ENCODE measurements at regions not wholly inside any gene's neighbourhood (a gene's known extent, or its start where the extent isn't known, plus 50 kb on each side); places are given as distances from the start of the nearest gene placed in this dataset.

GRCh38 chr6:4563156-4563555 is 213.0 kb upstream of the CDYL start:
- no peaks in the 10 kb centered on the region for H3K9me3 ChIP-seq (ENCODE audit: control insufficient read depth, insufficient read depth, low read depth, low read length)
- CTCF ChIA-PET: no interaction called here
- no peaks in the 10 kb centered on the region for H3K27me3 ChIP-seq (ENCODE audit: control insufficient read depth, insufficient read depth, low read length)
- in situ Hi-C loops (cut with HindIII; ENCODE audit: low pct_unique_long_range_greater_than_20kb, low sequenced_read_pairs) (no loop called here), intact Hi-C loops (cut with micrococcal nuclease; ENCODE audit: unreplicated experiment) (no loop called here)
- no peaks in the 10 kb centered on the region for H3K36me3 ChIP-seq (ENCODE audit: control insufficient read depth, insufficient read depth, low read length)
- ATAC-seq: no peak
- TF ChIP-seq TCF7L2 (IDR thresholded peaks at IDR 0.05; ENCODE audit: low read depth, low read length) (no peak), CTCF (IDR thresholded peaks at IDR 0.05) (no peak), SIN3A (IDR thresholded peaks at IDR 0.05; ENCODE audit: borderline replicate concordance, insufficient read depth, low read depth, low read length) (no peak), REST (IDR thresholded peaks at IDR 0.05; ENCODE audit: insufficient read depth in 1 of 2, low read depth in 2 of 2, low read length in 1 of 2) (no peak), POLR2AphosphoS5 (IDR thresholded peaks at IDR 0.05; ENCODE audit: low read depth, low read length) (no peak)
- no peak overlapping the region for H3K4me3 ChIP-seq (ENCODE audit: low read depth in 2 of 2, low read length in 2 of 2)
- H3K4me1 ChIP-seq (ENCODE audit: control insufficient read depth, insufficient read depth, low read length): no peaks in the 10 kb centered on the region
- BruUV-seq (replicated peaks): no TSS peak
- H3K27ac ChIP-seq (ENCODE audit: low read length): no peak overlapping the region
- no peak for DNase-seq (ENCODE audit: low read depth, low spot score)
- POLR2A ChIA-PET: no interaction called here

GRCh38 chr6:4561773-4562400 is 214.3 kb upstream of the CDYL start:
- BruUV-seq (replicated peaks): no TSS peak
- Histone ChIP-seq H3K4me3 (ENCODE audit: low read depth in 2 of 2, low read length in 2 of 2) (no peak overlapping the region), H3K4me1 (ENCODE audit: control insufficient read depth, insufficient read depth, low read length) (no peaks in the 10 kb centered on the region), H3K27me3 (ENCODE audit: control insufficient read depth, insufficient read depth, low read length) (no peaks in the 10 kb centered on the region), H3K36me3 (ENCODE audit: control insufficient read depth, insufficient read depth, low read length) (no peaks in the 10 kb centered on the region), H3K27ac (ENCODE audit: low read length) (no peak overlapping the region), H3K9me3 (ENCODE audit: control insufficient read depth, insufficient read depth, low read depth, low read length) (no peaks in the 10 kb centered on the region)
- TF ChIP-seq TCF7L2 (IDR thresholded peaks at IDR 0.05; ENCODE audit: low read depth, low read length) (no peak), CTCF (IDR thresholded peaks at IDR 0.05) (no peak)
- POLR2A ChIA-PET: no interaction called here
- ATAC-seq (no peak), DNase-seq (ENCODE audit: low read depth, low spot score) (no peak)
- in situ Hi-C loops (cut with HindIII; ENCODE audit: low pct_unique_long_range_greater_than_20kb, low sequenced_read_pairs) (no loop called here), intact Hi-C loops (cut with micrococcal nuclease; ENCODE audit: unreplicated experiment) (no loop called here)
- CTCF ChIA-PET: no interaction called here

All from Panc1 (cell line).